HepG2 (cell line): ENCODE measurements at regions not wholly inside any gene's neighbourhood (a gene's known extent, or its start where the extent isn't known, plus 50 kb on each side); places are given as distances from the start of the nearest gene placed in this dataset.
A peak's percentile ranks its signal among the peaks of the same experiment; 100 is the strongest.

Source experiments
- ATAC-seq: fragments of 200-7000 bp; cut with Tn5 transposase; 3 replicates; pipeline ENCODE4 v1.9.1; 2020; ENCODE audit warnings: mild to moderate bottlenecking, moderate library complexity
- BruUV-seq: library from RNA; stranded (reverse); fragments of 400-500 nt; replicated peaks from 2 replicates; lab custom pipeline; 2021; lab: Mats Ljungman, UMichigan
- CTCF ChIA-PET: fragments of 300-600 bp; formaldehyde crosslinking; extraction: SDS; loops from one replicate; lab custom pipeline; 2021; ENCODE audit warnings: low total read pairs, inconsistent platforms, low intra/inter-chr PET ratio; lab: Yijun Ruan, JAX
- POLR2A ChIA-PET: fragments of 350-600 bp; sonication (Branson Sonifier 250); formaldehyde crosslinking; loops from one replicate; lab custom pipeline; 2020; ENCODE audit warnings: antibody characterized with exemption, inconsistent platforms; lab: Yijun Ruan, JAX
- DNase-seq: peaks from one replicate; pipeline ENCODE4 v3.0.0-alpha.2; 2015; ENCODE audit warnings: low spot score
- FAIRE-seq: peaks from 3 replicates; lab custom pipeline; 2011; peaks lifted over from hg19 to GRCh38; lab: Jason Lieb, UNC
- H2AFZ ChIP-seq: one replicate; pipeline ENCODE4 v1.6.1; 2011; ENCODE audit warnings: low read length, inconsistent platforms
- H3K27ac ChIP-seq: fragments of 300-600 bp; 3 replicates; pipeline ENCODE4 v1.8.0; 2011; ENCODE audit warnings: mixed run types, mild to moderate bottlenecking, mixed read lengths, low read length, inconsistent platforms; ENCODE audit not compliant: insufficient read depth; ENCODE audit errors: extremely low read length
- H3K27me3 ChIP-seq, 2 experiments: fragments of 200-600 bp in 1 of 2; 2 replicates in 1 of 2; 3 replicates in 1 of 2; pipeline versions ENCODE4 v1.6.0 to v1.8.0; 2011; ENCODE audit warnings: low read length in 2 of 2, mild to moderate bottlenecking in 2 of 2, moderate library complexity in 2 of 2, inconsistent platforms in 1 of 2; ENCODE audit not compliant: insufficient read depth in 2 of 2, control insufficient read depth in 1 of 2
- H3K36me3 ChIP-seq, 2 experiments: fragments of 200-600 bp in 1 of 2; replicated peaks in 1 of 2; 2 replicates in 1 of 2; 3 replicates in 1 of 2; pipeline versions ENCODE4 v1.5.1 to v1.8.0; 2011; ENCODE audit warnings: low read length in 2 of 2, inconsistent platforms in 1 of 2; ENCODE audit not compliant: insufficient read depth in 2 of 2, control insufficient read depth in 1 of 2
- H3K4me1 ChIP-seq: 2 replicates; pipeline ENCODE4 v1.5.1; 2012; ENCODE audit warnings: low read length, inconsistent platforms; ENCODE audit not compliant: insufficient read depth
- H3K4me2 ChIP-seq: 2 replicates; pipeline ENCODE4 v1.6.0; 2011; ENCODE audit warnings: low read depth, low read length, inconsistent platforms
- H3K4me3 ChIP-seq, 3 experiments: fragments of 200-600 bp in 1 of 3; sonication (generic), shearing (Covaris generic) in 1 of 3; replicated peaks in 1 of 3; 2 replicates each; pipeline ENCODE4 v1.5.1; 2011 to 2016; ENCODE audit warnings: low read length in 3 of 3, inconsistent platforms in 2 of 3, low read depth in 2 of 3, mild to moderate bottlenecking in 2 of 3, control low read depth in 1 of 3, mixed read lengths in 1 of 3; ENCODE audit not compliant: insufficient read depth in 1 of 3
- H3K79me2 ChIP-seq: one replicate; pipeline ENCODE4 v1.6.1; 2011; ENCODE audit warnings: low read length, inconsistent platforms; ENCODE audit not compliant: insufficient read depth
- H3K9ac ChIP-seq: 2 replicates; pipeline ENCODE4 v1.6.0; 2011; ENCODE audit warnings: mild to moderate bottlenecking, low read depth, low read length, inconsistent platforms; ENCODE audit not compliant: insufficient read depth
- H3K9me3 ChIP-seq: 2 replicates; pipeline ENCODE4 v1.5.1; 2012; ENCODE audit warnings: mild to moderate bottlenecking, low read length
- H4K20me1 ChIP-seq: 2 replicates; pipeline ENCODE4 v1.6.0; 2011; ENCODE audit warnings: inconsistent platforms, mild to moderate bottlenecking, low read length, moderate library complexity; ENCODE audit not compliant: insufficient read depth
- CHCHD3 ChIP-seq: sonication (generic); formaldehyde crosslinking; IDR thresholded peaks from 2 replicates; pipeline ENCODE4 v1.8.0; 2022; ENCODE audit warnings: mild to moderate bottlenecking, missing genetic modification reagents, moderate library complexity
- POLR2AphosphoS2 ChIP-seq: IDR thresholded peaks from 2 replicates; pipeline ENCODE4 v1.6.1; 2011; ENCODE audit warnings: low read depth, low read length, improper control_type of control experiment
- THAP11 ChIP-seq: IDR thresholded peaks from 2 replicates; pipeline ENCODE4 v1.6.1; 2016; ENCODE audit warnings: missing biosample characterization, missing genetic modification reagents
- ZEB1 ChIP-seq: IDR thresholded peaks from 2 replicates; pipeline ENCODE4 v1.6.1; 2012; ENCODE audit warnings: mild to moderate bottlenecking, low read depth, inconsistent platforms; ENCODE audit not compliant: insufficient replicate concordance
- WGBS: methylation state at CpG from one replicate; pipeline ENCODE4 v1.1.6; 2017; ENCODE audit warnings: low lambda C conversion rate; 5-methylcytosine and 5-hydroxymethylcytosine counted together
- in situ Hi-C: cut with HindIII; loops from 2 replicates; pipeline ENCODE4 v1.10.0; 2017; ENCODE audit warnings: low pct_unique_long_range_greater_than_20kb; ENCODE audit not compliant: extremely low pct_ligation_motif_present
- intact Hi-C: fragments of 100-400 bp; cut with micrococcal nuclease; formaldehyde crosslinking; loops from one replicate; pipeline ENCODE4 v1.10.0; 2022; ENCODE audit not compliant: unreplicated experiment
- TF ChIP-seq, protein P1 (sequence below): sonication (generic); formaldehyde crosslinking; IDR thresholded peaks from 2 replicates; pipeline ENCODE4 v1.9.0; 2022; ENCODE audit warnings: missing genetic modification reagents, mild to moderate bottlenecking, borderline replicate concordance
- TF ChIP-seq, protein P2 (sequence below), 2 experiments: sonication (generic) in 1 of 2; formaldehyde crosslinking in 1 of 2; IDR thresholded peaks; 2 replicates each; pipeline versions ENCODE4 v1.4.0 to v1.6.1; 2018 to 2020; ENCODE audit warnings: missing genetic modification reagents in 2 of 2, borderline replicate concordance in 1 of 2, low read depth in 1 of 2, mild to moderate bottlenecking in 1 of 2, missing biosample characterization in 1 of 2

DNA sequence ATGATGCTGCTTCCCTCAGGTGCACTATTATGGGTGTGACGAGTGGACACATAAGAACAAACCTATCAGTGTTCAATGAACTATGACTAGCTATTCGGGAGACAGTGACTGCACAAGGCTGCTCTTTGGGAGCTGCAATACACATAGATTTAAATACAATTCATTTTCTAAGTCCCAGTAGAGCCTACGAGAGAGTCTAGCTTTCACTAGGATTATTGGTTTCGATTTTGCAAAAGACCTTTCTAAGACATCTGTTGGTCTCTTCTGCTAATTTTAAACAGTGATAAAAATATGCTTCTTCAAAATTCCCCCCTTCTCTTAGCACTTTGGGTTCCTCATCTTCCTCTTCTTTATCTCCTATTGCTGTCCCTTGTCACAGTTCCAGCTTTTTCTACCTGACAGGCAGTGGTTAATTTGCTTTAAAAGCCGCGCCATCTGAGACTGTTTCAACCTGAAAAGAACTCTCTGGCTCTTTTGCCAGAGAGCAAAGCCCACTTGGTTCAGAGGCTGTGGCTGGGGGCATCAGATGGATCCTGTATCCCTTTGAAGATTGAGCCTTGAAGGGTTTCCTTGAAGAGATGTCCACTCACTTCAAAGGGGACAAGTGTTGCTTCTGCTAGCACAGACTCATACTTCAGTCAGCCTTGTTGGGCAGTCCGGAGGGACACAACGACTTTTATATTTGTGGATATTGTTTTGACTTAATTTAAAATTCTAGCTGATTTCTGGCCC is 241.5 kb downstream of the MAN2A1 start:
- Histone ChIP-seq H3K36me3 (no peaks in the 10 kb centered on the region), H2AFZ (peak overlapping the region; percentile 34), H3K4me1 (peaks cover 19% of the 10 kb centered on the region), H3K27ac (no peak overlapping the region), H3K9me3 (no peaks in the 10 kb centered on the region), H3K27me3 (no peaks in the 10 kb centered on the region), H3K79me2 (no peaks in the 10 kb centered on the region), H4K20me1 (no peaks in the 10 kb centered on the region), H3K4me3 (peak overlapping the region in 1 of 3 experiments; percentile 31; a peak in 4 of 6 replicates), H3K4me2 (peak overlapping the region; percentile 48), H3K9ac (no peak overlapping the region)
- POLR2A ChIA-PET, result interaction anchor here (1.1 kb wide), 1 partner anchor 10 kb away, joined by 3 read pairs; no protein-coding TSS in a partner anchor
- TF ChIP-seq, protein P1, sequence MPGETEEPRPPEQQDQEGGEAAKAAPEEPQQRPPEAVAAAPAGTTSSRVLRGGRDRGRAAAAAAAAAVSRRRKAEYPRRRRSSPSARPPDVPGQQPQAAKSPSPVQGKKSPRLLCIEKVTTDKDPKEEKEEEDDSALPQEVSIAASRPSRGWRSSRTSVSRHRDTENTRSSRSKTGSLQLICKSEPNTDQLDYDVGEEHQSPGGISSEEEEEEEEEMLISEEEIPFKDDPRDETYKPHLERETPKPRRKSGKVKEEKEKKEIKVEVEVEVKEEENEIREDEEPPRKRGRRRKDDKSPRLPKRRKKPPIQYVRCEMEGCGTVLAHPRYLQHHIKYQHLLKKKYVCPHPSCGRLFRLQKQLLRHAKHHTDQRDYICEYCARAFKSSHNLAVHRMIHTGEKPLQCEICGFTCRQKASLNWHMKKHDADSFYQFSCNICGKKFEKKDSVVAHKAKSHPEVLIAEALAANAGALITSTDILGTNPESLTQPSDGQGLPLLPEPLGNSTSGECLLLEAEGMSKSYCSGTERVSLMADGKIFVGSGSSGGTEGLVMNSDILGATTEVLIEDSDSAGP (CRISPR knock-in tag), result no peak
- no peak for TF ChIP-seq ZEB1
- DNase-seq (no peak), ATAC-seq (no peak), FAIRE-seq (no peak)
- in situ Hi-C loops, result no loop called here
- 54% methylated on average over 8 of the region's 8 CpGs for WGBS
- CTCF ChIA-PET, result no interaction called here
- intact Hi-C loops, result no loop called here
- no TSS peak for BruUV-seq

DNA sequence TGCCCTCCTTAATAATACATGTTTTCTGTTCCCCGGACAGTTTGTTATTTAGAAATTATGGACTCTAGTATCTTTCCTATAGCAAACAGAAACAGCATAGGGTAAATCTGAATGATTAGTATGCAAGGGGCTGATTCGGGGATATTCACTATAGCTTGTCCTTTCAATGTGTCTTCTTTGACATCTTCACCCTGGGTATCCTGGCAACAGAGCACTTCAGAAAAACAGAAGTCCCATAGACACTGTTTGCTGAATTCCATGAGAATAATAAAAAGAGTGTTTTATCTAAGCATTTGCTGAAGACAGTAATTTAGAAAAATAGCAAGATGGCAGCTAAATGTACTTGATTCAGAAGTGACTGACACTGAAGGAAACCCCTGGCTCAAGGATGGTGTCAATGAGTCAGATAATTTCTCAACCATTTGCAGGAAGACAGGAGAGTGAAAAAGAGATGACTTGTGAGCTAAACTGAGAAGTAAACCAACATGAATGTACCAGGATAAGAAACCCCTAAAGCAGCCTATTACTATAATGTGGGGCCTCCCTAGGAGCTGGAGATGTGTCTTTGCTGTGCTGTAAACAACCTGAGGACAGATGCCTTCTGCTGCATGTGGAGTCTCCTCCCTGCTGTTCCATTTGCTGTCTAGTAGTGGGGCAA is 246.2 kb downstream of the MAN2A1 start:
- no peaks in the 10 kb centered on the region for H4K20me1 ChIP-seq
- H3K4me1 ChIP-seq, result peaks cover 33% of the 10 kb centered on the region
- no peaks in the 10 kb centered on the region for H3K27me3 ChIP-seq
- H3K4me3 ChIP-seq, result no peak overlapping the region
- H3K36me3 ChIP-seq, result no peaks in the 10 kb centered on the region
- H3K9me3 ChIP-seq, result no peaks in the 10 kb centered on the region
- BruUV-seq, result no TSS peak
- CTCF ChIA-PET, result no interaction called here
- no peaks in the 10 kb centered on the region for H3K79me2 ChIP-seq
- no peak for FAIRE-seq
- no peak for DNase-seq
- no peak overlapping the region for H3K4me2 ChIP-seq
- intact Hi-C loops, result no loop called here
- POLR2A ChIA-PET, result interaction anchor here (0.5 kb wide), 1 partner anchor 34 kb away, joined by 4 read pairs; no protein-coding TSS in a partner anchor
- 86% methylated on average over 2 of the region's 2 CpGs for WGBS
- TF ChIP-seq POLR2AphosphoS2 (no peak), CHCHD3 (CRISPR knock-in tag) (no peak), THAP11 (CRISPR knock-in tag) (no peak)
- TF ChIP-seq, protein P2, sequence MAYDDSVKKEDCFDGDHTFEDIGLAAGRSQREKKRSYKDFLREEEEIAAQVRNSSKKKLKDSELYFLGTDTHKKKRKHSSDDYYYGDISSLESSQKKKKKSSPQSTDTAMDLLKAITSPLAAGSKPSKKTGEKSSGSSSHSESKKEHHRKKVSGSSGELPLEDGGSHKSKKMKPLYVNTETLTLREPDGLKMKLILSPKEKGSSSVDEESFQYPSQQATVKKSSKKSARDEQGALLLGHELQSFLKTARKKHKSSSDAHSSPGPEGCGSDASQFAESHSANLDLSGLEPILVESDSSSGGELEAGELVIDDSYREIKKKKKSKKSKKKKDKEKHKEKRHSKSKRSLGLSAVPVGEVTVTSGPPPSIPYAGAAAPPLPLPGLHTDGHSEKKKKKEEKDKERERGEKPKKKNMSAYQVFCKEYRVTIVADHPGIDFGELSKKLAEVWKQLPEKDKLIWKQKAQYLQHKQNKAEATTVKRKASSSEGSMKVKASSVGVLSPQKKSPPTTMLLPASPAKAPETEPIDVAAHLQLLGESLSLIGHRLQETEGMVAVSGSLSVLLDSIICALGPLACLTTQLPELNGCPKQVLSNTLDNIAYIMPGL (CRISPR knock-in tag; IDR thresholded peaks at IDR 0.05; ENCODE audit: borderline replicate concordance in 1 of 2, low read depth in 1 of 2), result no peak
- TF ChIP-seq, all 625 proteins: peak for 0
- no peak for ATAC-seq
- H3K9ac ChIP-seq, result no peak overlapping the region
- H2AFZ ChIP-seq, result no peak overlapping the region
- in situ Hi-C loops, result no loop called here
- no peak overlapping the region for H3K27ac ChIP-seq
